Activated T-helper 1 cell treated with anti-CD3 and anti-CD28 coated beads, Interleukin-12 subunit alpha, Interleukin-12 subunit beta, Interleukin-2, Interleukin-4 antibody, amounts not matched to agents 30 ng/mL and 10 ng/mL and 1 ng/mL, durations not matched to agents 14 hours and 24 hours and 36 hours (primary cell): ENCODE measurements at regions not wholly inside any gene's neighbourhood (a gene's known extent, or its start where the extent isn't known, plus 50 kb on each side); places are given as distances from the start of the nearest gene placed in this dataset.

Source experiments
- DNase-seq: peaks from one replicate; pipeline ENCODE4 v3.0.0; 2021; ENCODE audit warnings: low spot score
- H3K27ac Mint-ChIP-seq: one replicate; pipeline ENCODE4 v1.8.0; 2021; ENCODE audit warnings: mild to moderate bottlenecking, mixed read lengths
- H3K27me3 Mint-ChIP-seq: one replicate; pipeline ENCODE4 v1.8.0; 2022; ENCODE audit warnings: mild to moderate bottlenecking, moderate library complexity, mixed read lengths; ENCODE audit not compliant: insufficient read depth
- H3K36me3 Mint-ChIP-seq: one replicate; pipeline ENCODE4 v1.8.0; 2021; ENCODE audit warnings: low read depth, mixed read lengths
- H3K4me1 Mint-ChIP-seq: one replicate; pipeline ENCODE4 v1.8.0; 2021; ENCODE audit warnings: low read depth, mixed read lengths
- H3K4me3 Mint-ChIP-seq: one replicate; pipeline ENCODE4 v1.8.0; 2021; ENCODE audit warnings: mild to moderate bottlenecking, moderate library complexity, mixed read lengths
- H3K9me3 Mint-ChIP-seq: one replicate; pipeline ENCODE4 v1.8.0; 2021; ENCODE audit warnings: mixed read lengths
- intact Hi-C: fragments of 100-400 bp; cut with micrococcal nuclease; formaldehyde crosslinking; loops from one replicate; pipeline ENCODE4 v1.15.1; 2024

GRCh38 chr14:22338917-22339715 lies 249.9 kb downstream of the DAD1 start:
- Mint-ChIP-seq H3K36me3 (no peaks in the 10 kb centered on the region), H3K9me3 (no peaks in the 10 kb centered on the region), H3K27me3 (no peaks in the 10 kb centered on the region), H3K27ac (no peak overlapping the region), H3K4me1 (no peaks in the 10 kb centered on the region), H3K4me3 (no peak overlapping the region)
- DNase-seq: no peak
- intact Hi-C loops: no loop called here

- Mint-ChIP-seq H3K9me3 (no peaks in the 10 kb centered on the region), H3K27me3 (no peaks in the 10 kb centered on the region), H3K4me3 (no peak overlapping the region), H3K27ac (no peak overlapping the region), H3K4me1 (no peaks in the 10 kb centered on the region), H3K36me3 (no peaks in the 10 kb centered on the region)
- DNase-seq: no peak
- intact Hi-C loops: no loop called here
Measured at GRCh38 chr14:22338381-22338780, 250.6 kb downstream of the DAD1 start.

GRCh38 chr14:22337938-22338337 lies 251.1 kb downstream of the DAD1 start:
- DNase-seq: no peak
- intact Hi-C loops: no loop called here
- H3K27me3 Mint-ChIP-seq: no peaks in the 10 kb centered on the region
- no peak overlapping the region for H3K27ac Mint-ChIP-seq
- no peaks in the 10 kb centered on the region for H3K36me3 Mint-ChIP-seq
- no peak overlapping the region for H3K4me3 Mint-ChIP-seq
- H3K4me1 Mint-ChIP-seq: no peaks in the 10 kb centered on the region
- H3K9me3 Mint-ChIP-seq: no peaks in the 10 kb centered on the region

- H3K36me3 Mint-ChIP-seq: no peaks in the 10 kb centered on the region
- no peak overlapping the region for H3K4me3 Mint-ChIP-seq
- H3K27ac Mint-ChIP-seq: no peak overlapping the region
- no peak for DNase-seq
- intact Hi-C loops: no loop called here
- no peaks in the 10 kb centered on the region for H3K9me3 Mint-ChIP-seq
- H3K27me3 Mint-ChIP-seq: no peaks in the 10 kb centered on the region
- no peaks in the 10 kb centered on the region for H3K4me1 Mint-ChIP-seq
Measured at GRCh38 chr14:22337521-22337920, 251.5 kb downstream of the DAD1 start.

- intact Hi-C loops: no loop called here
- Mint-ChIP-seq H3K4me1 (no peaks in the 10 kb centered on the region), H3K9me3 (no peaks in the 10 kb centered on the region)
Measured at GRCh38 chr14:22336031-22336430, 253.0 kb downstream of the DAD1 start.

GRCh38 chr14:22334627-22335026 lies 254.4 kb downstream of the DAD1 start:
- Mint-ChIP-seq H3K36me3 (no peaks in the 10 kb centered on the region), H3K4me3 (no peak overlapping the region), H3K27me3 (no peaks in the 10 kb centered on the region), H3K27ac (no peak overlapping the region), H3K9me3 (no peaks in the 10 kb centered on the region), H3K4me1 (no peaks in the 10 kb centered on the region)
- intact Hi-C loops: no loop called here
- DNase-seq: no peak

More at GRCh38 chr14:22336031-22336430, 253.0 kb downstream of the DAD1 start:
- Mint-ChIP-seq H3K36me3 (no peaks in the 10 kb centered on the region), H3K27ac (no peak overlapping the region), H3K27me3 (no peaks in the 10 kb centered on the region), H3K4me3 (no peak overlapping the region)
- no peak for DNase-seq

- no peak for DNase-seq
- Mint-ChIP-seq H3K4me3 (no peak overlapping the region), H3K27ac (no peak overlapping the region), H3K36me3 (no peaks in the 10 kb centered on the region), H3K4me1 (no peaks in the 10 kb centered on the region), H3K27me3 (no peaks in the 10 kb centered on the region), H3K9me3 (no peaks in the 10 kb centered on the region)
- intact Hi-C loops: no loop called here
Measured at GRCh38 chr14:22334275-22334577, 254.8 kb downstream of the DAD1 start.

- Mint-ChIP-seq H3K27ac (no peak overlapping the region), H3K4me1 (no peaks in the 10 kb centered on the region), H3K36me3 (no peaks in the 10 kb centered on the region), H3K4me3 (no peak overlapping the region), H3K27me3 (no peaks in the 10 kb centered on the region), H3K9me3 (no peaks in the 10 kb centered on the region)
- no peak for DNase-seq
- intact Hi-C loops: no loop called here
Measured at GRCh38 chr14:22333422-22334274, 255.4 kb downstream of the DAD1 start.

GRCh38 chr14:22332686-22333421 lies 256.2 kb downstream of the DAD1 start:
- Mint-ChIP-seq H3K27me3 (no peaks in the 10 kb centered on the region), H3K4me1 (no peaks in the 10 kb centered on the region), H3K9me3 (no peaks in the 10 kb centered on the region), H3K36me3 (no peaks in the 10 kb centered on the region), H3K4me3 (no peak overlapping the region), H3K27ac (no peak overlapping the region)
- intact Hi-C loops: no loop called here
- no peak for DNase-seq

- H3K9me3 Mint-ChIP-seq: no peaks in the 10 kb centered on the region
- intact Hi-C loops: no loop called here
- no peaks in the 10 kb centered on the region for H3K36me3 Mint-ChIP-seq
- no peak for DNase-seq
- H3K4me1 Mint-ChIP-seq: no peaks in the 10 kb centered on the region
- no peak overlapping the region for H3K4me3 Mint-ChIP-seq
- no peaks in the 10 kb centered on the region for H3K27me3 Mint-ChIP-seq
- H3K27ac Mint-ChIP-seq: no peak overlapping the region
Measured at GRCh38 chr14:22329371-22329770, 259.7 kb downstream of the DAD1 start.

GRCh38 chr14:22325676-22326400 lies 263.2 kb downstream of the DAD1 start:
- no peaks in the 10 kb centered on the region for H3K4me1 Mint-ChIP-seq
- no peaks in the 10 kb centered on the region for H3K27me3 Mint-ChIP-seq
- no peaks in the 10 kb centered on the region for H3K9me3 Mint-ChIP-seq
- no peak for DNase-seq
- H3K4me3 Mint-ChIP-seq: no peak overlapping the region
- intact Hi-C loops: no loop called here
- no peaks in the 10 kb centered on the region for H3K36me3 Mint-ChIP-seq
- H3K27ac Mint-ChIP-seq: no peak overlapping the region

- Mint-ChIP-seq H3K4me1 (no peaks in the 10 kb centered on the region), H3K4me3 (peak overlapping the region; percentile 77), H3K36me3 (no peaks in the 10 kb centered on the region), H3K9me3 (no peaks in the 10 kb centered on the region), H3K27ac (peak overlapping the region; percentile 72), H3K27me3 (no peaks in the 10 kb centered on the region)
- intact Hi-C loops: no loop called here
- DNase-seq: no peak
Measured at GRCh38 chr14:22320362-22320750, 268.7 kb downstream of the DAD1 start.
